ENCODE measurements at regions not wholly inside any gene's neighbourhood (a gene's known extent, or its start where the extent isn't known, plus 50 kb on each side); places are given as distances from the start of the nearest gene placed in this dataset.
A peak's percentile ranks its signal among the peaks of the same experiment; 100 is the strongest.

- DNase-seq (ENCODE audit: low spot score in 2 of 2) (no peak), ATAC-seq (ENCODE audit: low read depth) (no peak)
- H3K4me3 Mint-ChIP-seq, result no peak overlapping the region
- no peak overlapping the region for H3K27ac Mint-ChIP-seq
- H3K27me3 Mint-ChIP-seq, result peaks cover 3% of the 10 kb centered on the region
- no peaks in the 10 kb centered on the region for H3K9me3 Mint-ChIP-seq
- no peaks in the 10 kb centered on the region for H3K4me1 Mint-ChIP-seq
- no peaks in the 10 kb centered on the region for H3K36me3 Mint-ChIP-seq
Measured at GRCh38 chr1:192418552-192419285, 101.9 kb downstream of the RGS21 start.

GRCh38 chr1:192430644-192431043 is 113.9 kb downstream of the RGS21 start:
- Mint-ChIP-seq H3K36me3 (peaks cover 6% of the 10 kb centered on the region), H3K4me3 (no peak overlapping the region), H3K27me3 (peaks cover 2% of the 10 kb centered on the region), H3K9me3 (peaks cover 12% of the 10 kb centered on the region), H3K27ac (no peak overlapping the region), H3K4me1 (no peaks in the 10 kb centered on the region)
- DNase-seq (ENCODE audit: low spot score in 2 of 2) (no peak), ATAC-seq (ENCODE audit: low read depth) (no peak)

- Mint-ChIP-seq H3K9me3 (peaks cover 4% of the 10 kb centered on the region), H3K36me3 (peaks cover 2% of the 10 kb centered on the region), H3K4me1 (no peaks in the 10 kb centered on the region), H3K4me3 (no peak overlapping the region), H3K27ac (no peak overlapping the region), H3K27me3 (peaks cover 7% of the 10 kb centered on the region)
- DNase-seq (ENCODE audit: low spot score in 2 of 2) (no peak), ATAC-seq (ENCODE audit: low read depth) (no peak)
Measured at GRCh38 chr1:192435704-192436103, 118.9 kb downstream of the RGS21 start.

- no peak overlapping the region for H3K4me3 Mint-ChIP-seq
- peaks cover under 1% of the 10 kb centered on the region for H3K36me3 Mint-ChIP-seq
- ATAC-seq (ENCODE audit: low read depth) (no peak), DNase-seq (ENCODE audit: low spot score in 2 of 2) (no peak)
- peaks cover 12% of the 10 kb centered on the region for H3K27me3 Mint-ChIP-seq
- no peaks in the 10 kb centered on the region for H3K4me1 Mint-ChIP-seq
- H3K9me3 Mint-ChIP-seq, result peaks cover 1% of the 10 kb centered on the region
- H3K27ac Mint-ChIP-seq, result no peak overlapping the region
Measured at GRCh38 chr1:192436441-192437078, 119.8 kb downstream of the RGS21 start.

GRCh38 chr1:192438737-192439136 is 121.9 kb downstream of the RGS21 start:
- no peak for DNase-seq (ENCODE audit: low spot score in 2 of 2)
- Mint-ChIP-seq H3K4me1 (no peaks in the 10 kb centered on the region), H3K4me3 (no peak overlapping the region), H3K9me3 (no peaks in the 10 kb centered on the region), H3K27ac (no peak overlapping the region), H3K36me3 (no peaks in the 10 kb centered on the region), H3K27me3 (peaks cover 12% of the 10 kb centered on the region)
- ATAC-seq (ENCODE audit: low read depth), result no peak

- Mint-ChIP-seq H3K4me3 (no peak overlapping the region), H3K4me1 (no peaks in the 10 kb centered on the region), H3K27me3 (peaks cover 12% of the 10 kb centered on the region), H3K9me3 (no peaks in the 10 kb centered on the region), H3K36me3 (no peaks in the 10 kb centered on the region), H3K27ac (no peak overlapping the region)
- no peak for ATAC-seq (ENCODE audit: low read depth)
- no peak for DNase-seq (ENCODE audit: low spot score in 2 of 2)
Measured at GRCh38 chr1:192439373-192440025, 122.7 kb downstream of the RGS21 start.

GRCh38 chr1:192441492-192441891 is 124.7 kb downstream of the RGS21 start:
- no peak overlapping the region for H3K27ac Mint-ChIP-seq
- H3K36me3 Mint-ChIP-seq, result no peaks in the 10 kb centered on the region
- no peak overlapping the region for H3K4me3 Mint-ChIP-seq
- DNase-seq (ENCODE audit: low spot score in 2 of 2), result no peak
- no peaks in the 10 kb centered on the region for H3K4me1 Mint-ChIP-seq
- peaks cover 10% of the 10 kb centered on the region for H3K27me3 Mint-ChIP-seq
- no peak for ATAC-seq (ENCODE audit: low read depth)
- H3K9me3 Mint-ChIP-seq, result no peaks in the 10 kb centered on the region

- Mint-ChIP-seq H3K36me3 (no peaks in the 10 kb centered on the region), H3K4me3 (no peak overlapping the region), H3K4me1 (no peaks in the 10 kb centered on the region), H3K9me3 (no peaks in the 10 kb centered on the region), H3K27me3 (peaks cover 11% of the 10 kb centered on the region), H3K27ac (no peak overlapping the region)
- DNase-seq (ENCODE audit: low spot score in 2 of 2), result no peak
- no peak for ATAC-seq (ENCODE audit: low read depth)
Measured at GRCh38 chr1:192442736-192443135, 125.9 kb downstream of the RGS21 start.

- Mint-ChIP-seq H3K27ac (no peak overlapping the region), H3K9me3 (no peaks in the 10 kb centered on the region), H3K4me3 (no peak overlapping the region), H3K27me3 (peaks cover 10% of the 10 kb centered on the region), H3K36me3 (no peaks in the 10 kb centered on the region), H3K4me1 (no peaks in the 10 kb centered on the region)
- no peak for ATAC-seq (ENCODE audit: low read depth)
- DNase-seq (ENCODE audit: low spot score in 2 of 2), result no peak
Measured at GRCh38 chr1:192443616-192444015, 126.8 kb downstream of the RGS21 start.

- Mint-ChIP-seq H3K9me3 (no peaks in the 10 kb centered on the region), H3K36me3 (no peaks in the 10 kb centered on the region), H3K4me3 (no peak overlapping the region), H3K4me1 (no peaks in the 10 kb centered on the region), H3K27me3 (peaks cover 10% of the 10 kb centered on the region), H3K27ac (no peak overlapping the region)
- no peak for ATAC-seq (ENCODE audit: low read depth)
- DNase-seq (ENCODE audit: low spot score in 2 of 2), result no peak
Measured at GRCh38 chr1:192445241-192445640, 128.4 kb downstream of the RGS21 start.

- Mint-ChIP-seq H3K4me1 (no peaks in the 10 kb centered on the region), H3K27ac (no peak overlapping the region), H3K27me3 (peaks cover 7% of the 10 kb centered on the region), H3K4me3 (no peak overlapping the region), H3K36me3 (no peaks in the 10 kb centered on the region), H3K9me3 (no peaks in the 10 kb centered on the region)
- peak; percentile 50 to 51 for DNase-seq (ENCODE audit: low spot score in 2 of 2)
- ATAC-seq (ENCODE audit: low read depth), result peak; percentile 39
Measured at GRCh38 chr1:192445839-192446489, 129.2 kb downstream of the RGS21 start.

- no peaks in the 10 kb centered on the region for H3K36me3 Mint-ChIP-seq
- H3K9me3 Mint-ChIP-seq, result no peaks in the 10 kb centered on the region
- no peak for DNase-seq (ENCODE audit: low spot score in 2 of 2)
- H3K4me3 Mint-ChIP-seq, result no peak overlapping the region
- H3K4me1 Mint-ChIP-seq, result no peaks in the 10 kb centered on the region
- no peak for ATAC-seq (ENCODE audit: low read depth)
- no peak overlapping the region for H3K27ac Mint-ChIP-seq
- peaks cover 6% of the 10 kb centered on the region for H3K27me3 Mint-ChIP-seq
Measured at GRCh38 chr1:192448026-192448578, 127.5 kb upstream of the RGS1 start.

- Mint-ChIP-seq H3K27me3 (peaks cover 14% of the 10 kb centered on the region), H3K36me3 (no peaks in the 10 kb centered on the region), H3K4me3 (no peak overlapping the region), H3K27ac (no peak overlapping the region), H3K4me1 (no peaks in the 10 kb centered on the region), H3K9me3 (no peaks in the 10 kb centered on the region)
- DNase-seq (ENCODE audit: low spot score in 2 of 2), result no peak
- ATAC-seq (ENCODE audit: low read depth), result no peak
Measured at GRCh38 chr1:192453360-192453992, 122.1 kb upstream of the RGS1 start.

Data from memory B cell (primary cell).